ENCODE measurements at regions not wholly inside any gene's neighbourhood (a gene's known extent, or its start where the extent isn't known, plus 50 kb on each side); places are given as distances from the start of the nearest gene placed in this dataset.

DNA sequence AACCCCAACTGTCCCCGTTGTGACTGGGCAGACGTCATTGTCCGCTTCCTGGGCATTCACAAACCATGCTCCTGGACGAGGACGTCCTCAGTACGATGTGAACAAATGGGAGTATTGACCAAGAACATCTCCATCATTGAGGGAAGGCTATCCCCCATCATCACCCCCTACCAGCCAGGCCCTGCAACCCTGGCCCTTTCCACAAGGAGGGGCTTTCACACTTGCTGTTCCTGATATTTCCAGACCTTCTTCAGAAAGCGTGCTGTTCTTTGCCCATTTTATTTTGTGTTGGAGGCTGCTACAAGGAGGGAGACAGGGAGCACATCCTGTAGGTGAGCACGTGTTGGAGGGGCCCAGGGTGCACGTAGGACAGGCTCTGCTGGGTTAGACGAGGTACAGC lies 277.0 kb upstream of the LRRC3B start:
- no peak overlapping the region for H3K27ac ChIP-seq
- TF ChIP-seq ZFX (IDR thresholded peaks at IDR 0.05), result no peak
- TF ChIP-seq, protein P1, sequence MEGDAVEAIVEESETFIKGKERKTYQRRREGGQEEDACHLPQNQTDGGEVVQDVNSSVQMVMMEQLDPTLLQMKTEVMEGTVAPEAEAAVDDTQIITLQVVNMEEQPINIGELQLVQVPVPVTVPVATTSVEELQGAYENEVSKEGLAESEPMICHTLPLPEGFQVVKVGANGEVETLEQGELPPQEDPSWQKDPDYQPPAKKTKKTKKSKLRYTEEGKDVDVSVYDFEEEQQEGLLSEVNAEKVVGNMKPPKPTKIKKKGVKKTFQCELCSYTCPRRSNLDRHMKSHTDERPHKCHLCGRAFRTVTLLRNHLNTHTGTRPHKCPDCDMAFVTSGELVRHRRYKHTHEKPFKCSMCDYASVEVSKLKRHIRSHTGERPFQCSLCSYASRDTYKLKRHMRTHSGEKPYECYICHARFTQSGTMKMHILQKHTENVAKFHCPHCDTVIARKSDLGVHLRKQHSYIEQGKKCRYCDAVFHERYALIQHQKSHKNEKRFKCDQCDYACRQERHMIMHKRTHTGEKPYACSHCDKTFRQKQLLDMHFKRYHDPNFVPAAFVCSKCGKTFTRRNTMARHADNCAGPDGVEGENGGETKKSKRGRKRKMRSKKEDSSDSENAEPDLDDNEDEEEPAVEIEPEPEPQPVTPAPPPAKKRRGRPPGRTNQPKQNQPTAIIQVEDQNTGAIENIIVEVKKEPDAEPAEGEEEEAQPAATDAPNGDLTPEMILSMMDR (conservative IDR thresholded peaks at IDR 0.05), result peak; percentile 9; the same call in 1 of the 2 replicates

DNA sequence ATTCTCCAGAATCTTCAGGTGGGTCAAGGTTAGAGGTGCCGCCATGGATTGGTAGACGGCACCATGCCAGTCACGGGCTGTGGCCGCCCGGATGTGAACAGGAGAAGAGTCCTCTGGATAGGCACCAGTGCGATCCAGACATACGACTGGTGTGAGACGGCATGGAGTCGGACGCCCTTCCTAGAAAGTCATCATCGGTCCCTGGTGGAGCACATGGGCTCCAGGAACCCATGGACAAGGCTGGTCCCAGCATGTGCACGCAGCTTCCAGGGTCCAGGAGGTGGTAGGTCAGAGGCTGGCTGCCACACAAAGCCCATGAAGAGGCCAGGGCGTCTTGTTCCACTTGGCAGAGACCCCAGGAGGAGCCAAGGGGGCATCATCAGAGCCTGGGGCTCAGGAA lies 276.1 kb upstream of the LRRC3B start:
- TF ChIP-seq ZFX (IDR thresholded peaks at IDR 0.05), result no peak
- TF ChIP-seq, protein P1 (conservative IDR thresholded peaks at IDR 0.05), result no peak
- no peak overlapping the region for H3K27ac ChIP-seq

DNA sequence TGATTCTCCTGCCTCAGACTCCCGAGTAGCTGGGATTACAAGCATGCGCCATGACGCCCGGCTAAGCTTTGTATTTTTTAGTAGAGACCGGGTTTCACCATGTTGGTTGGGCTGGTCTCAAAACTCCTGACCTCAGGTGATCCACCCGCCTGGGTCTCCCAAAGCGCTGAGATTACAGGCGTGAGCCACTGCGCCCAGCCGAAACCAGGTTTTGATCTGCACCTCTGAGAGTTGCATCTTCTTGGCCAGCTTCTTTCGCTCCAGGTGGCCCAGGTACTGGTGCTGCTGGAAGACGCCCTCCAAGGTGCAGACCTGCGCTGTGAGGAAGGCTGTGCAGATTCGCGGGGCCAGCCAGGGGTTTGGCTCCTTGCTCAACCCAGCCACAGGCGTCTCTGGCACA lies 275.4 kb upstream of the LRRC3B start:
- H3K27ac ChIP-seq, result no peak overlapping the region
- TF ChIP-seq ZFX (IDR thresholded peaks at IDR 0.05), result no peak
- TF ChIP-seq, protein P1 (conservative IDR thresholded peaks at IDR 0.05), result no peak

DNA sequence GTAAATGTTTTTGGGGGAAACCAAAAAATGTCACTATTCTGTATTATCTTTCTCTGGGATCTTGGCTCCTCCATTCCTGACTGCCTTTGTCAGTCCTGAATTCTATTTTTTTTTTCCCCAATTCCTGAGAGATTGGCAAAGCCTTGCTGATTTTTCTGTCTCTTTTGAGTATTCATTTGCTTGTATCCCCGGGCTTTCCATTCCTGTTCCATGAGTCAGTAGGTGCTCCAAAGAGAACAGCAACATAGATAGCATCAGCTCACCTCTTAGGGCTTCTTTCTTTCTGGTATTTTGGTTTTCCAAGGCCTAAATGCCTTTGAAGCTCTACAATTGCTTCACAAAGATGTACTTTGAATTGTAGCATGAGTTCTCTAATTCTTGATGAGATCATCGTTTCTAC lies 271.7 kb upstream of the LRRC3B start:
- H3K27ac ChIP-seq, result no peak overlapping the region
- TF ChIP-seq, protein P1 (conservative IDR thresholded peaks at IDR 0.05), result no peak
- no peak for TF ChIP-seq ZFX (IDR thresholded peaks at IDR 0.05)

DNA sequence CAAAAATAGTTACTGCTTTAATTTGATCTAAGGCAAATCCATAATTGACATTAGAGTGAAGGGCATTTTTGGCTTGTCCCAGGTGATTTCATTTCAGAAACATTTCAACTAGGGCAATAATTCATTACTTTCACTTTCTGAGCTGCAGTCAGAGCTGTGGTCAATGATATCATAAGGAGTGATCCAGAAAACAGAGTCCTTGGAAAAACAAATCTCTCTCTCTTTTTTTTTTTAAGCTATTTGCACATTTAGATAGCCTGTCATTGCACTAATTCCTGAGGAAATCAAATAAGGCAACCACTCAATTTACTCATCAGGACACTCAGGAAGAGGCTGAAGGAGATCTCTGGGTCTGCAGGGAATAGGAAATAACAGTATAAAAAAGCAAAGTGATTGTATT lies 269.5 kb upstream of the LRRC3B start:
- TF ChIP-seq ZFX (IDR thresholded peaks at IDR 0.05), result no peak
- TF ChIP-seq, protein P1 (conservative IDR thresholded peaks at IDR 0.05), result no peak
- no peak overlapping the region for H3K27ac ChIP-seq

DNA sequence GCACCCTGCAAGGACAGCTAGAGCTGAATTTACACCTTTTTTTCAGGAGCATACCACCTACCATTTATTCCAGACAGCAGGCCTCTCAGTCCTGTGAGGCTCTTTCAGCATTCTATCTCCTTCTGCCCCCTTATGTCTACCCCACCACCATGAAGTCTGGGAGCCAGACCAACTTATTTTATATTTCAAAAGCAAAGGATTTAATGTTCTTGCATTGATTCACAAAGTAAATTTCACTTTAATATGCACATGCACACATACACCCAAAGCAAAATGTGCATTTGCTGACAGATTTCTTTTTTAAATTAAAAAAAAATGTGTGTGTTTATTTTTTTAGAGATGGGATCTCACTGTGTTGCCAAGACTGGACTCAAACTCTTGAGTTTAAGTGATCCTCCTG lies 264.2 kb upstream of the LRRC3B start:
- TF ChIP-seq, protein P1 (conservative IDR thresholded peaks at IDR 0.05), result no peak
- TF ChIP-seq ZFX (IDR thresholded peaks at IDR 0.05), result no peak
- no peak overlapping the region for H3K27ac ChIP-seq

DNA sequence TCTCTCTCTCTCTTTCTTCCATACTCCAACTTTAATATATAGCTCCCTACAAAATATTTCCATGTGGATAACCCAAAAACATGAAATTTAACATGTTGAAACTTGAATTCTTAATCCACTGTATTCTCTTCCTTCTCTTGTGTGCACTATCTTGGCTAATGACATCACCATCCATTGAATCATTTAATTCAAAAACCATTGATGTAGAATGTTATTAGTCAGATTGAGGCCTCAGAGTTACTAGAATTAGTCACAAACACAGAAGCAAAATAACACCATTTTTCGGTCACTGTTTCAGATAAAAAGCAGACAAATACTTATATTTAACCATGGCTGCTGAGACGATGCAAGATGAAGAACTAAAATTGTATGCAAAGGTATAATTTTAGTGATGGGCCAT lies 256.9 kb upstream of the LRRC3B start:
- TF ChIP-seq, protein P1 (conservative IDR thresholded peaks at IDR 0.05), result no peak
- TF ChIP-seq ZFX (IDR thresholded peaks at IDR 0.05), result no peak
- no peak overlapping the region for H3K27ac ChIP-seq
